Umbilical cord (tissue), 1 donor: ENCODE measurements at regions not wholly inside any gene's neighbourhood (a gene's known extent, or its start where the extent isn't known, plus 50 kb on each side); places are given as distances from the start of the nearest gene placed in this dataset.

ENCODE experiments used
- DNase-seq: peaks from one replicate; pipeline ENCODE4 v3.0.0-alpha.2; 2015; ENCODE audit warnings: low spot score

GRCh38 chr16:62921904-62922303 is 885.7 kb upstream of the CDH8 start:
- DNase-seq, result no peak

GRCh38 chr16:62913924-62914323 is 877.7 kb upstream of the CDH8 start:
- no peak for DNase-seq

- DNase-seq, result no peak
Observed at GRCh38 chr16:62913333-62913732, 877.1 kb upstream of the CDH8 start.

DNA sequence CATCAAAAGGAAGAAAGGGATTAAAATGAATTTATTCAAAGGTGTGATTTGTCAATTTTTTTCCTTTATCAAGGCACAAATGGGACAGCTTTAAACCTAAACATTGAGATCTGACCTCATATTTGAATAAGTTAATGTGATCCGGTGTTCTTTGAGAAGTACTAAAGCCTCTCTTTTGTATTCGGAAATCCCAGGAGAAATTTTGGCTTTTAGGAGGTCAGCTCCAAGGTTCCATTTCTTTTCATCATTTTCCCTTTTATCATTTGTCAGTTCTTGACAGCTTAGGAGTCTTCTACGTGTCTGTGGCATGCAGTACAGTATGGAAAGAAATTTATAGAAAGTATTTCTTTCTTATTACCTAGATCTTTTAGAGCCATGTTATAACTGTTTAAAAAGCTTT is 873.4 kb upstream of the CDH8 start:
- DNase-seq, result no peak

DNA sequence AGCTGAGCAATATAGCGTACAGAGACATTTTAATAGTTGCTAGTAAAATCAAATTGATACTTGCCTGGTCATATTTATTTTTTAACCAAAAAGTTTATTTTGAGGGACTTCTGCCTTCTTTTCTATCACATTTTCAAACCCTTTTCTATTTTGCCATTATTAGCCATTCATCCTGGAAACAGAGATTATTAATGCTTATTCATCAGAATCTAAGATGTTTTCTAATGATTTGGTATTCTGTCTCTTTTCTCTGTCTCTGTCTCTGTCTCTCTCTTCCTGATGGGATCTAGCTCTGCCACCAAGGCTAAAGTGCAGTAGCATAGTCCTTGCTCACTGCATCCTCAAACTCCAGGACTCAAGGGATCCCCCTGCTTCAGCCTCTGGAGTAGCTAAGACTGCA is 871.3 kb upstream of the CDH8 start:
- DNase-seq, result no peak

DNA sequence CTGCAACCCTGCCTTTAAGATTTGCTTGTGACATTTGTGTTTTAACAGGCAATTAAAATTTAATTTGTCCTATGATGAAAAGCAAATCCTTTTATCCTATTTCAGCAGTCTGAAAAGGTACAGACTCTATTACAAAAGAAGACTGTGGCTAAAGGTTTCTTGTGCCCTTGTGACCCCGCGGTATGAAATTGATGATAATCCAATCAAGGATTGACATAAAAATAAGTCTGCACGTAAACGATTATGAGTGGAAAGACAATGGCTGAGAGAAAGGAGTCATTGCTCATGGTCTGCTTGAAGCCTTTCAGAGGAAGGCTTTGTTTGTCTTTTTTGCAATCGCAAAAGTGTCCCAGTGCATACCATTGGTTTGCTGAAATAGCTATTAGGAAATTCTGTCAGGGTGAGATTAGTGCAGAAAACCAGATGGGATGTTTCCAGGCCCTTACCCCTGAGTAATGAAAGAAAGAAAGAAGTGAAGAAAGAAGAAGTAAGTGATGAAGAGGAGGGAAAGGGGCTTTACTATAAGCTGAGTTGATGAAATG is 867.8 kb upstream of the CDH8 start:
- no peak for DNase-seq

DNA sequence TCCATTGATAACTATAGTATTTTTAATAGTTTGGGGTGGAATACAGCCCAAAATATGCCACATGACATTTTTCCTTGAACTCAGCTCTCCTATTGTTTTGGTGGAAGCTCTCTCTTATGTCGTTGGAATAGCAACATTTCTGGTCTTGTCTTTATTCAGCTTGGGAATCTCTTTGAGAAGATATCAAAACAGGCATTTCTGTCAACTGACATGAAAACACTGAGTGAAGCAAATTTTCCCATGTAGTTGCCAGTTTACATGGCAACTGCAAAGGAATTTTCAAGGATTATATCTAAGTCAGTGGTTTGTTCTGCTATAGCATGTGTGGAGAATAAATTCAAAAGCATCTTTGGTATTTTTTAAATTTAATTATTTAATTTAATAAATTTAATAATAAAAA is 863.5 kb upstream of the CDH8 start:
- no peak for DNase-seq

DNA sequence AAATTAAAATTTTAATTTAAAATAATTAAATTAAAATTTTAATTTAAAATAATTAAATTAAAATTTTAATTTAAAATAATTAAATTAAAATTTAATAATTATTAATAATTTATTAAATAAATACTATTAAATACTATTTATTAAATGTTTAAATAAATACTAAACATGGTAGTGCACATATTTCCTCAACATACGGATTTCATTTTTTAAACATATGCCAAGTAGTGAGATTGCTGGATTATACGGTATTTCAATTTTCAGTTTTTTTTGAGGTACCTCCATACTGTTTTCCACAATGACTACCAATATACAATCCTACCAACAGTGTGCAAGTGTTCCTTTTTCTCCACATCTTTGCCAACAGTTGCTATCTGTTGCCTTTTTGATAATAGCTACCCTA is 852.9 kb upstream of the CDH8 start:
- no peak for DNase-seq

DNA sequence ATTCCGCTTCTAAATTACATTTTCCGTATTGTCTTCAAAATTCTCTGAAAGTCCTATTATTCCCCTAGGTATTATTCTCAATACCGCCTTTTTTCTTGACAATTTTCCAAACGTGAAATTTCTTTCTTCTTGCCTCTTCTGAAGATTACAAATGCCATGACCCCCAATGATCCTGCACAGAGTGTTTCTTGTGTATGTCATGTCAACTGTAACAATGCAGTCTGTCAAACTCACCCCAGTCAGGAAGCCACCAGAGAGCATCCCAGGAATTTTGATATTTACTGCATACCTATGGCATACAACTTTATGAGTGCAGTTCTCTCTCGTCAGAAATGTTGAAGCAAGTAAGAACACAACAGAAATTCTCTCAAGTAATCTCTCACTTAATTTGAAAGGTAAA is 847.3 kb upstream of the CDH8 start:
- peak; percentile 1 for DNase-seq

- DNase-seq, result no peak
Observed at GRCh38 chr16:62882552-62883221, 846.4 kb upstream of the CDH8 start.

DNA sequence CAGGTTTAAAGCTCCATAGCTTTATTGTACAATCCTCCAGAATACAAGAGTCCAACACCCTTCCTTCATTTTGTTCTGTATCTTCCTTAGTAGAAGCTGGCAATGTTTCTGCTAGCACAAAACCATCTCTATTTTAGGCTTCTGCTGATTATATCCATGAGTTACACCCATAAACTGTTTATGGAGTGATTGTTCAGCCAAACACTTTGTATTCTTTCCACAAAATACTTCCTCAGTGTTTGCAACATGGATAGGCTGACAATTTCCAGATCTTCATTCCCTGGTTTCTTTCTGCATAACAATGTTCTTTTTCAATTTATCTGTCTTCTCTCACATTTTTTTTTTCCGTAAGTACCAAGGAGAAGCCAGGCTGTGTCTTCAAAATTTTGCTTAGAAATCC is 839.9 kb upstream of the CDH8 start:
- DNase-seq, result peak; percentile 2

GRCh38 chr16:62872339-62872738 is 836.1 kb upstream of the CDH8 start:
- no peak for DNase-seq

DNA sequence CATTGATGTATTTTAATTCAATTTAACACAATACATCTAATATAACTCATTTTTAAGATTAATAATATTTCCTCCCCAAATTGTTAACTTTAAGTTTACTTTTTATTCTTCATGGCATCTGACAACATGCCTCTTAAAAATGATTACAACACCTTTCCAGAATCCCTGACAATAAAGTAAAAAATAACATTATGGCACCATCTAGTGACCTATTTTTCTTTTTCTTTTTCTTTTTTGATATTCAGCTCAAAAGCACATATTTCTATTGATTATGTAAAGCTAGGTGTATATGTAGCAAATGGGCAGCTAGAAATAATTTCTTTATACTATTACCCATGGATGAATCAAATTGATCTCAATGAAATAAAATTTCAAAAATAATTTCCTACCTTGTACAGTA is 834.3 kb upstream of the CDH8 start:
- no peak for DNase-seq

- DNase-seq, result no peak
Observed at GRCh38 chr16:62869837-62870236, 833.6 kb upstream of the CDH8 start.

- no peak for DNase-seq
Observed at GRCh38 chr16:62863139-62863538, 826.9 kb upstream of the CDH8 start.

- no peak for DNase-seq
Observed at GRCh38 chr16:62853887-62854286, 817.6 kb upstream of the CDH8 start.

DNA sequence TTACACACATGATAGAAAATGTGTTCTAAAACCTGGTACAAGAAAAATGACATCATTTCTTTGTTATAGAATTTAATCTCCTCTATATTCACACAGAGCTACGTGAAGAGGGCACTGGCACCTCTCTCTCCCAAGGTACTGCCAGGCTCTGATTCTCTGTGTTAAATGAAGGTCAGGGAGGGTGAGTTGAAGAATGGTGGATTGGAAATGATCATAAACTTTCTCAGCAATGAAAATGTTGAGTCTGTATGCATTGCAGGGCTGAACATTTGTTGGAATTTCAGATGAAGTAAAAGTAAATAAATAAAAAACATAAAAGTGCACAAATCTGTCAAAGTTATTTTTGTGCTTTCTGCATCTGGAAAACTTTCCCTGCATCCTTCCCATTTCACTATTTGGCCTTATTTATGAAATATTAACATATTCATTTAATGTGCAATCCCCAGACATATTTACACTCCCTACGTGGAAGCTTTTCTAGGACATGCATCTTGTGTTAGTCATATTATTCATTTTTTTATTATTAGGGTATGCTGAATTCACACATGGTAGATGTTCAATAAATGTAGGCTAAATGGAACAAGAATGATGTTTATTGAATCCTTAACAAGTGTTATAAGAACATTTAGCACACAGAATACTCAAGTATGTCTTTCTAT is 810.3 kb upstream of the CDH8 start:
- no peak for DNase-seq

GRCh38 chr16:62832214-62832613 is 796.0 kb upstream of the CDH8 start:
- DNase-seq, result no peak

- DNase-seq, result no peak
Observed at GRCh38 chr16:62831235-62831850, 795.1 kb upstream of the CDH8 start.

- no peak for DNase-seq
Observed at GRCh38 chr16:62829607-62830006, 793.4 kb upstream of the CDH8 start.

DNA sequence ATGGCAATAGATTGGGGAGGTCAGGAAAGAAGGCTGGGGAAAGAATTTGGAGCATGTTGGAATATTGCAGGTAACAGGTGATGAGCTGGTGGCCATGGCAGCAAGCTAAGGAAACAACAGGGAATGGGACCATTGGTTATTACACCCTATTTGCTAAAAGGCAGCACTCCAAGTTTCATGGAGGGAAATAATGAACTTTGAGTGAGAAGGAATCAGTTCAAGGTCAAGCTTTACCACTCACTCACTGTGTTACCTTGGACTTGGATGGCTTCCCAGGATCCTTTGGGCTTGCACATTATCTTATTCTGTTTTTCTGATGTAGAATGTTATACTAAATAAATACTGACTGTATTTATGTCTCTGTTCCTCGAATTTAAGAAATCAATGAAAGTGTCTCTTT is 792.8 kb upstream of the CDH8 start:
- no peak for DNase-seq

GRCh38 chr16:62821824-62822223 is 785.6 kb upstream of the CDH8 start:
- no peak for DNase-seq

DNA sequence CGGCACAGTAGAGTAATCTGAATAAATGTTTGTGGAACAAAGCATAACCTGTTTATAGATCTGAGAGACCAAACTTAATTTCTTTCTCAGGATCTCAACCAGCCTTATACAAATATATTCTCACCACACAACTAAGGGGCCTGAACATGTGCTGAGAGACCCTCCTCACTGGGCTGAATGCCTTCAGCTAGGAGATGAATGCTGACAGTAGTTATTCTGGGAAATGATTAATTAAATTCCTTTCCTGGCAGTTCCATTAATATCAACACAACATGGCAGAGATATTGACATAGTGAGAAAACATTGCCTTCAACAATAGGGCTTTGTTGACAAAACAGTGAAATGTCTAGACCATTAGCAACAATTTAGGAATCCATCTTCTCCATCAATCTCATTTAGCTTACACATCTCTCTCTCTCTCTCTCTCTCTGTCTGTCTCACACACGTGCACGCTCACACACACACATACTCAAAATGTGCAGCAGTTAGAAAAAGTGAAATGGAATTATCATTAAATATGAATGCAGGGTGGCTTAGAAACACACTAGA is 780.8 kb upstream of the CDH8 start:
- no peak for DNase-seq
